ENCODE measurements at regions not wholly inside any gene's neighbourhood (a gene's known extent, or its start where the extent isn't known, plus 50 kb on each side); places are given as distances from the start of the nearest gene placed in this dataset.
"Not testable (repeated sequence)": the region's sequence is repeated elsewhere in the genome, so short reads cannot be mapped to it uniquely, and the experiment has no call there.

DNA sequence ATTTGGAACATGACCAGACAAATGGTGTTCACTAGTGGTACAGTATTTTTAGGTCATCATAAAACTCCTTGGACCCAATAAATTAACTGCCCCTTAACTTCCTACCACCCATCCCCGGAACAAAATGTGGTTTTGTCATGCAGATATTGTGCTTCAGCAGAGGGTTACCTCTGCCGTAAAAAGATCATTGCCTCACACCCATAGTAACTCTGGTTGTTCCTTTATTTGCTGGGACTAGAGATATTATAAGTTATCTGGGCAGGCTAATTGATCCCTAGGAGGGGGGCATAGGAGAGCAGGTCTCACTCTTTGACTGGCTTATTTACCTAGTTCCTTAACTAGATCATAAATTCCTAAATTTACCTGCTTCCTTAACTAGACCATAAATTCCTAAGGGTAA lies 1343.9 kb upstream of the CHAC2 start:
- DNase-seq: no peak

GRCh38 chr2:52423111-52423510 lies 1344.5 kb upstream of the CHAC2 start:
- no peak for DNase-seq

GRCh38 chr2:52416340-52416739 lies 1351.3 kb upstream of the CHAC2 start:
- peak in 1 of 2 experiments; percentile 3 for DNase-seq

GRCh38 chr2:52414561-52415295 lies 1352.9 kb upstream of the CHAC2 start:
- DNase-seq: no peak

GRCh38 chr2:52409308-52410118 lies 1358.1 kb upstream of the CHAC2 start:
- not testable (repeated sequence) for DNase-seq

DNA sequence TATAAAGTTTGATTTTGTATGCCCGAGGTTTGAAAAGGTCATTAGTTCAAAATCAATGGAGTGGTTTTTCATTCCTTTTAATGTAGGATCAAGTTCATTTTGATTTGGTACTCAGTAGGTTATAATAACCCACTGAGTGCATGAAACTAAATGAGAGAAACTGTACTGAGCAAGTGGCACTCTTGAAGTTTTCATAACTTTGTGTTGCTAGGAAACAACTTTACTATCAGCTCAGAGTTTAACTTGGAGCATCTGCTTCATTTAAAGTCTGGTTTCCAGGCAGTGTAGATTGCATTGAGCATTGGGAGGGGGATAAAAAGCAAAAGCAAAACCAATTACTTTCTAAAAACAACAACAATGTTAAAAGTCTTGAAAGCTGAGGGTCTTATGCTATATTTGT lies 1361.6 kb upstream of the CHAC2 start:
- no peak for DNase-seq

DNA sequence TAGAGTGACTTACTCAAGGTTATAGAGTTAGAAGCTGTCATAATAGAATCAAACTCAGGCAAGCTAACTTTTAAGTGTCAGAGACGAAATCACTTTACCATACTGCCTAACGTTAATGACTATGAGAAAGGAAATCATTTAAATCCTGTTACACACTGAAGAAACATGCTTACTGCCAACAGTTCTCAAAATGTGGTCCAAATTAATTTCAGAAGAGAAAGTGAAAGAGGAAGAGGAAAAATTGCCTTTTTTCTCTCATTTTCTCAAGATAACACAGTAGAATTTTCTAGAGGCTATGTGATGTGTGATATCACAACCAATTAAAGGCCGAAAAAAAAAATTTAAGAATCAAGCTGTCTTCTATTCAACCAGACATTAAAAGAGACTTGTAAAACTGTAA lies 1362.7 kb upstream of the CHAC2 start:
- no peak for DNase-seq

DNA sequence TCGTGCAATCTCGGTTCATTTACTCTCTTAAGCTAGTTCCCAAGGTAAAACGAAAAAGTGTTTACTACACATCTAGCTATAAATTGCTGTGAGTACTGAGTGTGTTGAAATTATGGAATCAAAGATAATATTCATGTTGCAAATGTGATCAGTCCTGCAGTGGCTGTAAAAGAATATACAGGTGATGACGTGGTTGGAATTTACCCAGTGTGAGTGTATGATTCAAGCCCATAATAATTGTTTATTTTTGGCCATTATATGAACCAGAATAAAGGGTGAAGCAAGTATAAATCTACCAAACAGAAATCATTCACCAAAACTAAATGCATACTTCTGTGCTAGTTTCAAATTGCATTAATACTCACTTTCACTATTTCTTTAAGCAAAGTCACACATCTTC lies 1363.6 kb upstream of the CHAC2 start:
- DNase-seq: no peak

DNA sequence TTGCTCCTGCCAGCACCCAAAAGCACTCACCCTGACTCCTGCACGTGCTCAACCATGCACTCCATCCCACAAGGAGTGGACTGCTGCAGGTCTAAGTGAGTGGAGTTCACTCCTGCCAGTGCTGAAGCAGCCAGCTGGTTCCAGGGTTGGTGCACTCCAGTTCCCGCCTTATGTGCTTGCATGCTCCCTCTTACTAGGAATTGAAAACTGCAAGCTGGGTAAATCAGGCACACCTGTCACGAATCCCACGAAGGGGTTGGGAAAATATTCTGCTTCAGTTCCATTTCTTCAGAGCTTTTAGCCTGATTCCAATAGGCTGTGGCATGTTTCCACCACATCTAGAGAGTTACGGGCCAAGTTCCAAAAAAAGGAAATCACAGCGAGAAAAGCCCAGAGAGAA lies 1365.5 kb upstream of the CHAC2 start:
- no peak for DNase-seq

DNA sequence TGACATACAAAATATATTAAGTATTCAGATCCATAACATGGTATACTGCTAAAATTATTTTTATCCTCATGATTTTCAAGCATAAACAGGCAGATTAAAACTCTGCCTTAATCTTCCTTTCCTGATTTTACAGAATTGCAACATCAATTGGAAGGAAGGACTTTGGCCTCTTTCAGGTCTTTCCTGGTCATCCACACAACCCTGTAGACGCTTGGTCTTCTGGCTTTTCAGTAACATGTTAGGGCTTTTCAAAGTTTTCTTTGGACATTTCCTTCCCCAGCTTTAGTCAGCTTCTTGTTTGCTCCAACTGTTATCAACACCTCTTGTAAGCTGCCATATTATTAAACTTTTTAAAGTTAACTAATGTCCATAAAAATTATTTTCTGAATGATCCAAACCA lies 1364.9 kb upstream of the NRXN1 start:
- DNase-seq: no peak

- no peak for DNase-seq
These were observed 1364.0 kb upstream of the NRXN1 start for GRCh38 chr2:52395912-52396311.

DNA sequence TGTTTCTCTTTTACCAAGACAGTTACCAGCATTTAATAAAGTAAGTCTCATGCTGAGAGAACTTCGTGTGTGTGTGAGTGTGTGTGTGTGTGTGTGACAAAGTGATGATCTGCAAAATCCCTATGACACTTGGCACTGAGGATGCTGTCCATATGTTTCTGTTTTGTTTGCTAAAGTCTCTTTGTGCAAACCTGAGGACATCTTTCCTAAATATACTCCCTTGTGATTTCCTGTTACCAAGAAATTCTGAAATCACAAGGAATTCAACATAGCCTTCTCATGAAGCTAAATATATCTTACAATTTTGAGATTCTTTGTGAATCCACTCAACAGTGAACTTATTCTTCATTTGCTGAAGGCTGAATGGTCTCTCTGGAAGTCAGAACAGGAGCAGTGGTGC lies 1359.7 kb upstream of the NRXN1 start:
- DNase-seq: no peak

- no peak for DNase-seq
These were observed 1358.7 kb upstream of the NRXN1 start for GRCh38 chr2:52390651-52391050.

DNA sequence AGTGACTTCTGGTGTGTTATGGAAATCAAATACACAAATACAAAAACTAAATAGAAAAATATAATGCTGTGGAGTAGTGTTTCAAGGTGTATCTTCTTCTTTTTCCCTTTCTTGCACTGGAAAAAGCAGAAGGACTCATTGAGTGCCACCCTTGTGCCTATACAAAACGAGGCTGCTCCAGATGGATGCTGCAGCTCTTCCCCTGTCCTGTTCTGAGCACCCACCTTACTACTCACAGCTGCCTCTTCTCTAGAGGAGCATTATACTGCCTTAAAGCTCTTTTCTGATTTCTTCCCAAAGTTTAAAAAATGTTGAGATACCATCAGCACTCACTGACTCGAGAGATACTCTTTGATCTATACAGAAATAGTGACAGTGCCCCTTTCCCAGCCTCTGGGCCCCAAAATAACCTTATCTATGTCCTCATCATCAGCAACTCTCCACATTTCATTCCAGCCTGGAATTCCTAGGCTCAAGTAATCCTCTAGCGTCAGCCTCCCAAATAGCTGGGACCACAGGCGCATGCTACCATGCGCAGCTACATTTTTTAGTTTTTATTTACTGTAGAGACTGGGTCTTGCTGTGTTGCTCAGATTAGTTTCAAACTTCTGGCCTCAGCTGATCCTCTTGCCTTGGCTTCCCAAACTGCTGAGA lies 1356.1 kb upstream of the NRXN1 start:
- DNase-seq: no peak

- DNase-seq: no peak
These were observed 1354.6 kb upstream of the NRXN1 start for GRCh38 chr2:52386433-52387030.

DNA sequence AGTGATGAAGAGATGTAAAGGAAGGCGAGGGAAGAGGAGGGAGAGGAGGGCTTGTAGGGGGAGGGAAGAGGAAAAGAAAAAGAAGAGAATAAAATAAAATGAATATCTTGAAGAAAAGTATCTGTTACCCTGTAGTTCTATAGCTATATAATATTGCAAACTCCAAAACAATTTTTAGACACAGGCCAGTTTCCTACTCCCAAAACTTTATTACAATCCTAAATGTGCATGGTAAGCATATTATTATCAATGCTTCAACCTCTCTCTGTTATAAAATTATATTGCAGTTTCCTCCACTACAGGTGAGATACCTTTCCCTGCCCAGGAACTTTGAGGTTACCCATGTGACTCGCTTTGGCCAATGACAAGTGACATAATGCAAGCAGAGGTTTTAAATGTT lies 1351.6 kb upstream of the NRXN1 start:
- no peak for DNase-seq

DNA sequence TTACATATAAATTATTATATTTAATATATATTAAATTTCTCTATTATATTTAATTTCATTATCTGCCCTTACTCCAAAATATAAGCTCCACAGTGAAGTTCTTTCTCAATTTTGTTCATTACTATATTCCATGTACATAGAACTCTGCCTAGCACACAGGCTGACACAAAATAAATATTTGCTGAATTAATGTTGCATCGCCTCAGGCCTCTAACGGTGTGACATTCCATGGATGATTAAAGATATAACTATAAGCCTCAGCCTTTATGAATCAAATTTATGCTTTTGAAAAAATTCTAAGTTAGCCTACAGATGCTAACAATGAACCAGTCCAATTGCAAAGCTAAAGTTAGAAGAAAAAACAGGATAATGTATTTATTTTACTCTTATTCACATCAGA lies 1337.2 kb upstream of the NRXN1 start:
- DNase-seq: no peak

GRCh38 chr2:52368141-52368540 lies 1336.2 kb upstream of the NRXN1 start:
- no peak for DNase-seq

GRCh38 chr2:52365946-52366345 lies 1334.0 kb upstream of the NRXN1 start:
- DNase-seq: no peak

DNA sequence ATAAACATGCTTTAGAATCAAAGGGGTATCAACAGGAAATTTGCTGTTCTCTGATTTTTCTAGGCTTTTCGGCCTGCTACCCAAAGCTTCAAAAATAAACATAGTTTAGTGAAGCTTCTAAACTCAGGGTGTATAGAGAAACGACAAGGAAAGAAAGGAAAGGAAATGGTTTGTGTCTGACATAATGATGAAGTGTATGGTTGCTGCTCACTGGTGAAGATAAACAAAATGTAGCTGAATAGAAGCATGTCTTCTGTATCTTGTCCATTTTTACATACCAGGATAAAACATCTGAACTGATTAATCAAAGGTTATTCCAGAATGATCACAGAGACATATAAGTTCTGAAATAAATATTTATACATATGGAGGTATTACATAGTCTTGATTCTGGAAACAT lies 1324.6 kb upstream of the NRXN1 start:
- DNase-seq: no peak

- no peak for DNase-seq
These were observed 1315.4 kb upstream of the NRXN1 start for GRCh38 chr2:52347292-52347691.

DNA sequence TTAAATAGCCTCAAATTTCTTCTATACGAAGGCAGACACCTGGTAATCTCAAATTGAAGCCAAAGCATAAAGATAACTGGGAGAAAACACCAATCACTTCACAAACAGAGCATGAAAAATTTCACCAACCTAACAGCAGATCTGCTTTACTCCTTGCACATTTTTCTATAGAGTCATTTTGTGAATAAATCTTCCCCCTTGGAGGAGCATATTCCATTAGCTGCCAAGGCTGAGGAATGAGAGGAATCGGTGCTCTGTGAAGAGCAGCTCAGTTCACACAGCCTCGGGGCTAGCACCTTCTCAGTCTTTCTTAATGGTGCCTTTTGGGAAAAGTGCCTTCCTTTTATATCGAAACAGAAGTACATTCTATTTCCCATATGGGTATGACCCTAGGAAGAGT lies 1313.7 kb upstream of the NRXN1 start:
- DNase-seq: no peak

- no peak for DNase-seq
These were observed 1313.2 kb upstream of the NRXN1 start for GRCh38 chr2:52345082-52345481.

Data from Kasumi-1 (cell line).